GM18861 (cell line): ENCODE measurements at regions not wholly inside any gene's neighbourhood (a gene's known extent, or its start where the extent isn't known, plus 50 kb on each side); places are given as distances from the start of the nearest gene placed in this dataset.
"Not testable (repeated sequence)": the region's sequence is repeated elsewhere in the genome, so short reads cannot be mapped to it uniquely, and the experiment has no call there.

Experiments used
- ATAC-seq: cut with Tn5 transposase; IDR thresholded peaks from one replicate; pipeline ENCODE4 v1.9.1; 2021; ENCODE audit not compliant: unreplicated experiment

DNA sequence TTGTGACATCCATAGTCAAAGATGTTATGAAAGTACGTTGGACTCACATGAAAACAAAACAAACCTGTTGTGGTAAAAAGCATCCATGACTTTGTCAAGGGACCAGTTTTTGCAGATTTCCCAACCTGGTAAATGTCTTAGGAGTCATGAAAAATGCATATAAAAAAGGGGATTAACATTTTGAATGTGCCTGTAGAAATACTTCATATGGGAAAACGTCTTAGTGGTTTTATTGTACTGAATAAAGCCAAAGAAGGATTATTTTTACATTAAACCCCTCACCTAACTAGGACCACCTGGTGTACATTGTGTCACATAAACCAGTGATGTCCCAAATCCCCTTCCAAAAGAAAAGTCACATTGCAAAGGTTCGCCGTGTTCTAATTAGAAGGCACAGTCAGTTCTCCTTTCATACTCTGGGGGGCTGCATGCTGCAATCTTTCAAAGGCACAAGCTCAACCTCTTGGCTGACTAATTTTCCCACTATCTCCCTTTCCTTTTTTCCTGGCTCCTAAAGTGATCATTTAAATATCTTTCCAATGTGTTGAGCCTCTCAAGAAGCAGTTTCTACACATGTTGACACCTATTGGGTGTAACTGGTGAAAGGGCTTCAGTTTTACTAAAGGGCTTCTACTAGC is 119.8 kb upstream of the SPAG17 start:
- ATAC-seq: no peak

DNA sequence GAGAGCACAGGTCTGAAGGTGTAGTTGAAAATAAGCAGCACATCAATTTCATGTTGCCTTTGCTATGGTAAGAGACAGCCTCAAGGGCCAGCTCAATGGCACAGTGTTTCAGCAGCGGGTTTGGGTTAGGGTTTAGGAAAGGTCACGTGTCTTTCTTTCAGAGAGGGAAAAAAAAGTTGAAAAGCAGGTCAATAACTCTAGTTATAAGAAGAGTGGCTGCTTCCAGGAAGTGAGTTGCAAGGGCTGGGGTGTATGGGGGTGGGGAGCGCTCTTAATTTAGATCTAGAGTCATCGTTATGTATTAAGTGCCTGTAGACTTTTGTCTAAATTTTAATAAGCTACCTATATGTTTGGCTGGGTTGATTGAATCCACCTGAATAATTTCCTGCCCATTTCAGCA is 118.5 kb upstream of the SPAG17 start:
- no peak for ATAC-seq

DNA sequence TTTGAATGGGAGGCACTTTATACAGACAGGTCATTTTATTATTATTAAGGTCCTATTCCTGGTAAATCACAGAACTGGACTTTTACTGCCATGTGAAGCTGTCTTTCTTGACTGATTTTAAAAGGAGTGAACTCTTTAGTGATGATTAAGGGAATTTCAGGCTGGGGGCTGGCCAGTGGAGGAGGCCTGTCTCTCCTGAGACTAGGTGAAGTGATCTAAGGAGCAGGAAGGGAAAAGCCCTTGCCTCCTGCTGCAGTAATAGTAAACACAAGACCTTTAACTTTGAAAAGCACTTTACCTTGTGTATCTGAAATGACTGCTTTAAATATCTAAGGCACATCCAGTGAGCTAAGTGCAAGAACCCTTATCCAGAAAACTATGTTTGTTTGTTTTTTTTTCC is 118.0 kb upstream of the SPAG17 start:
- no peak for ATAC-seq

DNA sequence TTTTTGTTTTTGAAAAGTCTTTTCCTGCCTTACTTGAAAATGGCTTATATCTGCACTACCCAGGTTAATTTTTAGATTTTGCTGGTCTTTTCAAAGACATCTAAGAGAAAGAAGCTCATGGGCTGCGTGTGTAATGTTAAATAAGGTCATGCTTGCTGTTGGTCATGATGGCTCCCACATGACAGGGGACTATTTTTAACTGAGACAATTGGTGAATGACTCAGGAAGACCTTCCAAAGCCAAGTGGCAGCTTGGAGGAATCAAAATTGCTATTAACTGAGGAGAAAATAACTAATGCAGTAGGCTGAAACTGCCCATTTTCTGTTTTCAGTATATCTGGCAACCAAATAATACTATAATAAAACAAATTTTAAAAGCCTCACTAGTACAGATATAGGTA is 117.1 kb upstream of the SPAG17 start:
- ATAC-seq: no peak

GRCh38 chr1:118300808-118301207 is 115.8 kb upstream of the SPAG17 start:
- no peak for ATAC-seq

DNA sequence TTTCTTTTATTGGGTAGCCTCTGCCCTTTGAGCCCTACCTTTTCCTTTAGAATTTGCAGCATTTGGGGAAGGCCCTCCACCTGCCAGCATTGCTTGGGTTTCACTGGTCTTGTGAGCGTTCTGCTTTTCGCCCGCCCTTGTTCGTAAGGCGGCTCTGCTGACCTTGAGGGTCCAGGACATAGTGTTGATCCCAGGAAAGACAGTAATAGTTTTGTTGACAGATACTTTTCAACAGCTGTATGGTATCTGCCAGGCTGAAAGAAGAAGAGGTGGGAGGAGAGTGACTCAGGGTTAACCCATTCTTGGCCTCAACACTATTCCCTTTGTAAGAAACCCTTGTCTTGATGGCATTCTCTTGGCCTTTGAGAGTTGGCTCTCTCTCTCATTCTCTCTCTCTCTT is 113.4 kb upstream of the SPAG17 start:
- ATAC-seq: no peak

DNA sequence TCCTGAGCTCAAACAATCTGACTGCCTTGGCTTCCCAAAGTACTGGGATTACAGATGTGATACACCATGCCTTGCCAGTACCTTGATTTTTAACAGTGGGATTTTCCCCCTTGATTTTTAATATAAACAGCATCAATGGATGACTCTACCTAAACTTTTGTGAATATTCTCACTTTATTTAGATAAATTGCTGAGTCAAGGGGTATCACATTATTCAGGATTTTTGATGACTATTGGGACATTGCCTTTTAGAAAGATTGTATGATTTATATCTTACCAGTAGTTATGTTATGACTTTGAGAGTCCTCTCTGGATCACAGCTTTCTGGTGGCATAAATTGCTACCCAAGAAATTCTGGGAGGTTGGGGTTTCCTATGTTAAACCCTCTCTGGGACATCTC is 112.5 kb upstream of the SPAG17 start:
- no peak for ATAC-seq

GRCh38 chr1:118294875-118295642 is 110.0 kb upstream of the SPAG17 start:
- ATAC-seq: no peak

DNA sequence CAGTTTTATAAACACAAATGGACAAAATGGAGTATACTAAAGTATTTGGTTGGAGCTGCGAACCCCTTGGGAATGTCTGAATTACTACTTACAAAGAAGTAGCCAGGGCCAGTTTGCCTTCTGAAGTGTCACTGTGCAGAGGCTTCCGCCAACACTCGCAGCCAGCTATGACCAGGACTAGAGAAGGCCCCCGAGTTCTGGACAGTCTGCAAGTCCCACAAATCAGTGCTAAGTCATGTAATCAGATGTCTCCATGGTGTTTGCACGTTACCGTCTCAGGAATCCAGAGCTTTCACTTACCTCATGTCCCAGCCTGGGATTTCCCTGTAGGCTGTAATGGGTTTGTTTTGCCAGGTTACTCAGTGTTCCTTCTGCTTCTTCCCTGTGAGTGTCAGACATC is 106.6 kb upstream of the SPAG17 start:
- ATAC-seq: no peak

- ATAC-seq: no peak
Observed at GRCh38 chr1:118290571-118290970, 105.5 kb upstream of the SPAG17 start.

- no peak for ATAC-seq
Observed at GRCh38 chr1:118290046-118290445, 105.0 kb upstream of the SPAG17 start.

GRCh38 chr1:118280656-118281055 is 95.6 kb upstream of the SPAG17 start:
- not testable (repeated sequence) for ATAC-seq

GRCh38 chr1:118275472-118276115 is 90.6 kb upstream of the SPAG17 start:
- ATAC-seq: no peak

- no peak for ATAC-seq
Observed at GRCh38 chr1:118272884-118273283, 87.9 kb upstream of the SPAG17 start.

GRCh38 chr1:118271883-118272282 is 86.9 kb upstream of the SPAG17 start:
- ATAC-seq: no peak

- no peak for ATAC-seq
Observed at GRCh38 chr1:118269598-118269997, 84.6 kb upstream of the SPAG17 start.

DNA sequence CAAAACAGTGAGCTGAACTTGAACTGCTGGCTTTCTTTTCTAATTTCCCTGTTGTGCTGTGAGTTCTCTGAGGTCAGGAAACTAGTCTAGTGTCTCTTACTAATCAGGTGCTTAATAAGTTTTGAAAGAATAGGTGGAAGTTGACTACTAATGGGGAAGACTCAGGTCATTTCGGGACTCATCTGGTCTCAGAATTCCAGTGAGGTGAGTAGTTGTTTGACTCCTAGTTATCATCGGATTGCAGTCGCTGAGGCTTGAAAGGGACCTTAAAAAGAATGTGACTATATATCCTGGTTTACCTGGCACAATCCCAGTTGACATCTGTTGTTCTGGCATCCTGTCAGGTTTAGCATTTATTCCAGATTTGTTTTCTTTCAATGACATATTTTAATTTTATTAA is 81.4 kb upstream of the SPAG17 start:
- no peak for ATAC-seq

DNA sequence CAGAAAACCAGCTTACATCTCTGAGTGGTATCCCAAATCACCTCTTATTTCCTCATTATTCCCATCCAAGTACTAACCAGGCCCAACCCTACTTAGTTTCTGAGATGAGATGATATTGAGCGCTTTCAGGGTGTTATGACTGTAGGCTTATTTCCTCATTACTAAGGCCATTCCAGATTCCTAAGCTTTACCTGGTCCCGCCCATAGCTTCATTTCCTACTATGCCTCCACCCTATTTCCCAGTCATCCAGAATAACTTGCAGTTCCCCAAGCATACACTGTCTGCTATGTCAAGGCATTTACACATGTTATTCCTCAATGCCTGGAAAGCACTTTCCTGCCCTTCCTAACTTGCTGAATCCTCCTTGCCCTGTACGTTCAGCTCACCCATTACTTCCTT is 79.3 kb upstream of the SPAG17 start:
- no peak for ATAC-seq

DNA sequence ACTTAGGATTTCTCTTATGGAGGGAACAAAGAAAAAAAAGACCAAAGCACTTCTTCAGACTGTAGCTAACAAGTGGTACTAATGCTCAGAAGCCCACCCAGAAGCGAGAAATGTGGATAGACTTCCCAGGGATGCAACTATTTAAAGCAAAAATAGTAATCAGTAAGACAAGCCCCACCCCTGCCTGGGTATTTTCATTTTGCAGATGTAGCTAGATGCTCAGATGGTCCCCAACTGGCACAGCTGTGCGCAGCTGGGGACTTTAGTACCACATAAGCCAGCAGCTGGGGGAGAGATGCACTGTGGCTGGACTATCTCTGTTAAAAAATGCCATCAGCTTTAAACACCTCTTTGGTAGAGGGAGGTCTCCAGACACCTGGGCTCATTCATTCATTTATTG is 77.8 kb upstream of the SPAG17 start:
- no peak for ATAC-seq

- no peak for ATAC-seq
Observed at GRCh38 chr1:118258975-118259374, 73.9 kb upstream of the SPAG17 start.

DNA sequence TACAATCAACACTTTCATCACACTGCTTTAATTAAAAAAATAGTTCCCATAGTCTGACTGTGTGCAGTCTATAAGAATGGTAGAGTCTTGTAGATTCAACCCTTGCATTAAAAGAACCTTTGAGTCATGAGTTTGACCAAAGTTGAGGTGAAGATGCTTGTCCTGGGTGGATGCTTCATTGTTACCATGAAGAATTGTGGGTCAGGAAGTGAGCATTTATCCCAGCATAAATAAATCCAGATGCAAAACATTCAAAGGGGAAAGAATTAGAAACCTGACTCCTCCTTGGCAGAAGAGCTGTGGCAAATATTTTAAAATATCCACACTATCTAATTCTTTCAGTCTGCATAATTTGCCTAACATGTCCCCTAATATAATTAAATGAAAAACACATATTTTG is 72.9 kb upstream of the SPAG17 start:
- no peak for ATAC-seq
